Fibroblast of villous mesenchyme (primary cell): ENCODE measurements at regions not wholly inside any gene's neighbourhood (a gene's known extent, or its start where the extent isn't known, plus 50 kb on each side); places are given as distances from the start of the nearest gene placed in this dataset.

Experiments
- DNase-seq: peaks from one replicate; pipeline ENCODE4 v3.0.0-alpha.2; 2010; ENCODE audit warnings: low read depth
- H3K4me3 ChIP-seq: 2 replicates; pipeline ENCODE4 v1.5.1; 2011; ENCODE audit warnings: low read depth, mild to moderate bottlenecking, low read length
- CTCF ChIP-seq: IDR thresholded peaks from 2 replicates; pipeline ENCODE4 v1.5.1; 2012; ENCODE audit warnings: low read depth, mild to moderate bottlenecking, low read length; ENCODE audit not compliant: insufficient read depth

GRCh38 chr18:78830161-78830560 is 149.5 kb upstream of the SALL3 start:
- no peak overlapping the region for H3K4me3 ChIP-seq
- TF ChIP-seq CTCF = no peak
- no peak for DNase-seq

- TF ChIP-seq CTCF = no peak
- no peak for DNase-seq
These were observed 148.8 kb upstream of the SALL3 start for GRCh38 chr18:78830826-78831225.

GRCh38 chr18:78831603-78832002 is 148.0 kb upstream of the SALL3 start:
- DNase-seq = no peak
- TF ChIP-seq CTCF = no peak
- H3K4me3 ChIP-seq = no peak overlapping the region

More at GRCh38 chr18:78830826-78831225, 148.8 kb upstream of the SALL3 start:
- no peak overlapping the region for H3K4me3 ChIP-seq

- no peak for DNase-seq
- no peak for TF ChIP-seq CTCF
These were observed 145.8 kb upstream of the SALL3 start for GRCh38 chr18:78833833-78834232.

GRCh38 chr18:78836838-78837237 is 142.8 kb upstream of the SALL3 start:
- no peak for TF ChIP-seq CTCF
- H3K4me3 ChIP-seq = no peak overlapping the region
- DNase-seq = no peak

More at GRCh38 chr18:78833833-78834232, 145.8 kb upstream of the SALL3 start:
- no peak overlapping the region for H3K4me3 ChIP-seq

- H3K4me3 ChIP-seq = no peak overlapping the region
- TF ChIP-seq CTCF = no peak
- no peak for DNase-seq
These were observed 141.9 kb upstream of the SALL3 start for GRCh38 chr18:78837754-78838153.

- TF ChIP-seq CTCF = no peak
- DNase-seq = no peak
- no peak overlapping the region for H3K4me3 ChIP-seq
These were observed 141.4 kb upstream of the SALL3 start for GRCh38 chr18:78838183-78838582.
